Astrocyte of the spinal cord (primary cell): ENCODE measurements at regions not wholly inside any gene's neighbourhood (a gene's known extent, or its start where the extent isn't known, plus 50 kb on each side); places are given as distances from the start of the nearest gene placed in this dataset.

ENCODE experiments used
- DNase-seq: peaks from one replicate; pipeline ENCODE4 v3.0.0; 2011; ENCODE audit warnings: low read depth, low spot score
- H3K4me3 ChIP-seq: 2 replicates; pipeline ENCODE4 v1.5.1; 2011; ENCODE audit warnings: low read depth, mild to moderate bottlenecking, low read length, moderate library complexity
- in situ Hi-C: cut with HindIII; loops from 2 replicates; pipeline ENCODE4 v1.10.0; 2017; ENCODE audit warnings: low sequenced_read_pairs
- TF ChIP-seq, protein P1 (sequence below): IDR thresholded peaks from 2 replicates; pipeline ENCODE4 v1.5.1; 2012; ENCODE audit warnings: low read depth, mild to moderate bottlenecking, low read length, inconsistent platforms

DNA sequence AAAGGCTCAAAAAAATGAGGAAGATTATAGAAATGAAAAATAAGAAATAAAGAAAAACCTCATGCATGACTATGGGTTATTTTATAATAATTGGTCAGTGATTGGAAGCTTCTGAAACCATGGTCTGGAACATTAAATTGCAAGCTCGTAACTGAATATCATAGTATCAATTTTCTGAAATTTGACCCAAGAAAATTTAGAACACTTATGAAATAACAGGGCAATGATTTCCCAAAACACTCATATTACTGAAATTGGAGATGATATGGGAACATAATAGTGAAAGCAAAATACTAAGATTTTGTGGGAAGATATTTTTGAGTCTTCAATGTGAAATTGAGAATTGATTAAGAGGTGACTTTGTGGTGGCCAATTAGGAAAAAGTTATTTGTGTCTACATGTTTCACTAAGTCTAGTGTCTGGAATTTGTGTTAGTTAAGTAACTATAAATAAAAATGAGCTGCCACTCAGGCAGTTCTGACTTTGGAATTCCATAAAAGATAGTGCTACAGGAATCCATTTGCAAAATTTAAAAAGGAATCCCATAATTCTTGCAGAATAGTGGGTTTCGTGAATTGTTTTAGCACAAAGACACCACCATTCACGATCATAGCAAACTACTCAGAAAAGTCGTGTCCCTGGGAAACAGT is 603.0 kb downstream of the LMO7 start:
- TF ChIP-seq, protein P1, sequence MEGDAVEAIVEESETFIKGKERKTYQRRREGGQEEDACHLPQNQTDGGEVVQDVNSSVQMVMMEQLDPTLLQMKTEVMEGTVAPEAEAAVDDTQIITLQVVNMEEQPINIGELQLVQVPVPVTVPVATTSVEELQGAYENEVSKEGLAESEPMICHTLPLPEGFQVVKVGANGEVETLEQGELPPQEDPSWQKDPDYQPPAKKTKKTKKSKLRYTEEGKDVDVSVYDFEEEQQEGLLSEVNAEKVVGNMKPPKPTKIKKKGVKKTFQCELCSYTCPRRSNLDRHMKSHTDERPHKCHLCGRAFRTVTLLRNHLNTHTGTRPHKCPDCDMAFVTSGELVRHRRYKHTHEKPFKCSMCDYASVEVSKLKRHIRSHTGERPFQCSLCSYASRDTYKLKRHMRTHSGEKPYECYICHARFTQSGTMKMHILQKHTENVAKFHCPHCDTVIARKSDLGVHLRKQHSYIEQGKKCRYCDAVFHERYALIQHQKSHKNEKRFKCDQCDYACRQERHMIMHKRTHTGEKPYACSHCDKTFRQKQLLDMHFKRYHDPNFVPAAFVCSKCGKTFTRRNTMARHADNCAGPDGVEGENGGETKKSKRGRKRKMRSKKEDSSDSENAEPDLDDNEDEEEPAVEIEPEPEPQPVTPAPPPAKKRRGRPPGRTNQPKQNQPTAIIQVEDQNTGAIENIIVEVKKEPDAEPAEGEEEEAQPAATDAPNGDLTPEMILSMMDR = no peak
- in situ Hi-C loops = no loop called here
- no peak for DNase-seq
- H3K4me3 ChIP-seq = no peak overlapping the region

DNA sequence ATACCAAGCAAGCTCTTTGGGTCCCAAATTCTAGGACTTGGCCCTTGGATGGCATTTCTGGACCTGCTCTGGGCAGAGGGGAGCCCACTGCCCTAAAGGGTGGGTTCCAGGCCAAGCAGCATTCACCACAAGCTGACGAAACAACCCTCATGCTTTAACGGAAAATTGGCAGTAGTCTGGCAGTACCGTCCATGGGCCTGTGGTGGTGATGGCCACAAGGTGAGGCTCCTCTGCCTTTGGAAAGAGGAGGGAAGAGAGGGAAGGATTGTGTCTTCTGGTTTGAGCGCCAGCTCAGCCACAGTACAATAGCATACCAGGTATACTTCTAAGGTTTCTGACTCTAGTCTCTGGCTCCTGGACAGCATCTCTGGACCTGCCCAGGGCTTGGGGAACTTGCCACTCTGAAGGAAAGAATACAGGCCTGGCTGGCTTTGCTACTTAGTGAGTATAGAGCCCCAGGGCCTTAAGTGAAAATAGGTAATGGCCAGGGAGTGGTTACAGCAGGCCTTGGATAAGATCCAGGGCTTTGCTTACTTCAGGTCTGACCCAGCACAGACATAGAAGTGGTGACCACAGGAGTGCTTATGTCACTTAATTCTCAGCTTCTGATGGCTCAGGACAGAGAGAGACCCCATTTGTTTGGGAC is 595.5 kb downstream of the LMO7 start:
- H3K4me3 ChIP-seq = no peak overlapping the region
- DNase-seq = no peak
- TF ChIP-seq, protein P1 = no peak
- in situ Hi-C loops = no loop called here

DNA sequence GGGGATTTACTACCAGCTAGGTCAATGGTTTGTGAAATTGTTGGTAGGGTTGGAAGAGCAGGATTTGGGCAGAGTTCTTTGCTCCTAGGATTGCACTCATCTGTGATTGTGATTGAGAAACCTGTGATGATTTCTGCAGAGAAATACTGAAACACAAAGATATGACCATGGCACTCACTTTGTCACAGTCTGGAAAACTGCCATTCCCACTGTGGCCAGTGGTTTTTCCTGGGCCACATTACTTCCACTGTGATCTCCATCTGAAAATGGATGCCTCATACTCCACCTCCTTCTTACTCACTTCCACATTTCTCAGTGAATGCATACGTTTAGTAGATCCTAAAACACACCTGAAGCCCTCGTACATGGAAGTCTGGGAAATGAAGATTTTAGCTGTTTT is 593.2 kb downstream of the LMO7 start:
- no peak for DNase-seq
- in situ Hi-C loops = no loop called here
- TF ChIP-seq, protein P1 = no peak
- no peak overlapping the region for H3K4me3 ChIP-seq

DNA sequence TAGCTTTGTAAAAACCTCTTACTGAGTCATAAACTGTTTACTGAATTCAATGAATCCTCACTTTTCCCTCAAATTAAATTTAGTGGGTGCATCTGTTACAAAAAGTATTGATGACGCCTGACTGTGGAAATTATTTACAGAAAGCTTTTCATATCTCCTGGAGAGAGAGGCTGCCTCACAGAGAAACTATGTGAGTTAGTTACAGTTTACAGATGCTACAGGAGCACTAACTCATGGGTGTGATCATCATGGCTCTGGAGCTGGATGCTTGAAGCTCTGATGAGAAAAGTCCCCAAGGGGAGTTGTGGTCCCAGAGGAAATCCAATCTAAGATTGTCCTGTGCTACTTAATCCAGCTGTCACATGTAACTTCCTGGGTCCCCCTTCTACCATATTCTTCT is 590.8 kb downstream of the LMO7 start:
- TF ChIP-seq, protein P1 = no peak
- in situ Hi-C loops = no loop called here
- DNase-seq = no peak
- H3K4me3 ChIP-seq = no peak overlapping the region

DNA sequence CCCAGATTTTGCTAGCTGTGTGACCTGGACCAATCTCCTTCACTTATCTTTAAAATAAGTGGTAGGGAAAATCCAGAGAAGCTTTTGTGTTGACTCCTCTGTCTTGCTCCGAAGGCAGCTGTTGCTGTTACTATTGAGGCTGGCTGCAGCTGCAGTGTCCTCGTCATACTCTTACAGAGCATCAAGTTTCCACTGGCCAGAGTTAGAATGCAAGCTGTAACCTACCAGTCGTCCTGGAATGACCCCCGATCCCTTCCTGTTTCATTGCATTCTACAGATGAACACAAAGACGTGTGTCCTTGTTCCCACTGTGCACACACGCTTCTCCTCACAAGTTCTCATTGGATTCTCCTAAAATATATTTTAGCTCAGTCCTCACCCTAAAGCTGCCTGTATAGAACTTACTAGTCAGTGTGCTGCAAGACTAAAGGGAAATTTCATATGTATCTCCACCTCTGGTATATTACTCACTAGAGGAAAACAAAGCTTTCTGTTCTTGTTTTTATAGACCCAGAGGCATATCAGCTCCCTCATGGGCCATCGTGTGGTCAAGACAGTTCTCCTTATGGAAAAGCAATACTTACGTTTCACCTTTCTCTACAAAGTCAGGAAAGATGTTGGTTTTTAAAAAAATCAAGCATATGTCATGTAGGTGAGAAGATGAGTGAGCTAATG is 589.8 kb downstream of the LMO7 start:
- peak; percentile 47 for DNase-seq
- in situ Hi-C loops = no loop called here
- H3K4me3 ChIP-seq = no peak overlapping the region
- TF ChIP-seq, protein P1 = no peak

DNA sequence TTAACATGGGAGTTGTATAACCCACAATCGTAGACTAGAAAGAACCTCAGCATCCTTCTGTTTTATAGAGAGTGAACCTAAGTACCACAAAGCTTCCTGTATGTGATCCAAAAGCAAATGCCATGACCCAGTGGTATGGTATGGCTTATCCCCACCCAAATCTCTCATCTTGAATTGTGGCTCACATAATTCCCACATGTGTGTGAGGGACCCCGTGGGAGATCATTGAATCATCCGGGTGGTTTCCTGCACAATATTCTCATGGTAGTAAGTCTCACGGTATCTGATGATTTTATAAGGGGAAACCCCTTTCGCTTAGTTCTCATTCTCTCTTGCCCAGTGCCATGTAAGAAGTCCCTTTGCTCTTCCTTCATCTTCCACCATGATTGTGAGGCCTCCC is 587.9 kb downstream of the LMO7 start:
- TF ChIP-seq, protein P1 = no peak
- DNase-seq = no peak
- no peak overlapping the region for H3K4me3 ChIP-seq
- in situ Hi-C loops = no loop called here
